ENCODE measurements at regions not wholly inside any gene's neighbourhood (a gene's known extent, or its start where the extent isn't known, plus 50 kb on each side); places are given as distances from the start of the nearest gene placed in this dataset.

DNA sequence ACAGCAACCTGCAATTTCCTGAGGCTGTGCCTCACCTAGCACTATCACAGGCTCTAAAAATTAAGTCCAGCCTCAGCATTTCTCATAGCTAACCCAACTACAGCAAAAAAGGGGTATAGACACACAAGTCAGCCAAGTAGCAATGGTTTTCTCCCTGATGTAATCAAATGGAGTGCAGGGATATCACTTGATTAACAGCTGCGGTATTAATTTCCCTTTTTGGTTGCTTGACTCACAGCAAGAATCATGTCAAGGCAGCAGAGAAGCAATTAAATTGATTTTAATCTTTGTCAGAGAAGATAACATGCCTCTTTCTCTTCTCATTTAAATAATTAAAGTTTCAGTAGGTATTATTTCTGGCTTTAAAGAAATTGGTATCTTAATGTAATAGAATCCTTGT, 278.9 kb downstream of the RWDD3 start:
- Histone ChIP-seq H3K4me2 (ENCODE audit: low read length) (no peak overlapping the region), H2AFZ (ENCODE audit: low read depth, low read length) (no peak overlapping the region), H3K27me3 (ENCODE audit: insufficient read depth, low read length) (no peaks in the 10 kb centered on the region), H3K4me3 (ENCODE audit: insufficient read depth, low read depth, low read length) (no peak overlapping the region), H3K9me3 (ENCODE audit: insufficient read depth, low read depth, low read length) (no peaks in the 10 kb centered on the region), H3K9ac (ENCODE audit: low read length) (no peak overlapping the region), H3K27ac (ENCODE audit: low read depth, low read length) (no peak overlapping the region), H3K4me1 (ENCODE audit: insufficient read depth, low read length) (no peaks in the 10 kb centered on the region), H3K79me2 (ENCODE audit: insufficient read depth, low read length) (no peaks in the 10 kb centered on the region), H4K20me1 (ENCODE audit: insufficient read depth, low read length) (no peaks in the 10 kb centered on the region), H3K36me3 (ENCODE audit: insufficient read depth, low read length) (no peaks in the 10 kb centered on the region)
- H3K4me1 Mint-ChIP-seq (ENCODE audit: low read depth, unreplicated experiment) = no peaks in the 10 kb centered on the region
- DNase-seq (ENCODE audit: low read depth) (no peak), FAIRE-seq (no peak)
- no peaks in the 10 kb centered on the region for H3K36me3 Mint-ChIP-seq (ENCODE audit: low read depth, unreplicated experiment)
- no peak overlapping the region for H3K4me3 Mint-ChIP-seq (ENCODE audit: unreplicated experiment)
- no peak for TF ChIP-seq EZH2 (IDR thresholded peaks at IDR 0.05; ENCODE audit: insufficient read depth, low read length)
- TF ChIP-seq, protein P1, sequence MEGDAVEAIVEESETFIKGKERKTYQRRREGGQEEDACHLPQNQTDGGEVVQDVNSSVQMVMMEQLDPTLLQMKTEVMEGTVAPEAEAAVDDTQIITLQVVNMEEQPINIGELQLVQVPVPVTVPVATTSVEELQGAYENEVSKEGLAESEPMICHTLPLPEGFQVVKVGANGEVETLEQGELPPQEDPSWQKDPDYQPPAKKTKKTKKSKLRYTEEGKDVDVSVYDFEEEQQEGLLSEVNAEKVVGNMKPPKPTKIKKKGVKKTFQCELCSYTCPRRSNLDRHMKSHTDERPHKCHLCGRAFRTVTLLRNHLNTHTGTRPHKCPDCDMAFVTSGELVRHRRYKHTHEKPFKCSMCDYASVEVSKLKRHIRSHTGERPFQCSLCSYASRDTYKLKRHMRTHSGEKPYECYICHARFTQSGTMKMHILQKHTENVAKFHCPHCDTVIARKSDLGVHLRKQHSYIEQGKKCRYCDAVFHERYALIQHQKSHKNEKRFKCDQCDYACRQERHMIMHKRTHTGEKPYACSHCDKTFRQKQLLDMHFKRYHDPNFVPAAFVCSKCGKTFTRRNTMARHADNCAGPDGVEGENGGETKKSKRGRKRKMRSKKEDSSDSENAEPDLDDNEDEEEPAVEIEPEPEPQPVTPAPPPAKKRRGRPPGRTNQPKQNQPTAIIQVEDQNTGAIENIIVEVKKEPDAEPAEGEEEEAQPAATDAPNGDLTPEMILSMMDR (IDR thresholded peaks at IDR 0.05; ENCODE audit: insufficient read depth, low read depth, low read length) = no peak
- no peak overlapping the region for H3K27ac Mint-ChIP-seq (ENCODE audit: unreplicated experiment)
- no peaks in the 10 kb centered on the region for H3K9me3 Mint-ChIP-seq (ENCODE audit: unreplicated experiment)
- H3K27me3 Mint-ChIP-seq (ENCODE audit: low read depth, unreplicated experiment) = peaks cover 3% of the 10 kb centered on the region

DNA sequence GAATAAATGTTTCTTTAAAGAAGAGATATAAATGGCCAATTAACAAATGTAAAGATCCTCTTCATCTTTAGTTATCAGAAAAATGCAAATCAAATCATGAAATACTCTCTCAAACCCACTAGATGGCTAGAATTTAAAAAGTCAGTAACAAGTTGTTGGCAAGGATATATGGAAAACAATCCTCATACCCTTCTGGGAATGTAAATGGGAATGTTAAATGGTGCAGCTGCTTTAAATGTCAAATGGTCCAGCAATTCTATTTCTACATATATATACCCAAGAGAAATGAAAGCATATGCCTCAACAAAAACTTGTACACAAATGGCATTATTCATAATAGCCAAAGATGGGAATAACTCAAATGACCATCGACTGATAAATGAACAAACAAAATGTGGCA, 283.5 kb downstream of the RWDD3 start:
- H3K9ac ChIP-seq (ENCODE audit: low read length) = no peak overlapping the region
- no peaks in the 10 kb centered on the region for H3K27me3 ChIP-seq (ENCODE audit: insufficient read depth, low read length)
- no peaks in the 10 kb centered on the region for H4K20me1 ChIP-seq (ENCODE audit: insufficient read depth, low read length)
- Mint-ChIP-seq H3K36me3 (ENCODE audit: low read depth, unreplicated experiment) (no peaks in the 10 kb centered on the region), H3K27ac (ENCODE audit: unreplicated experiment) (no peak overlapping the region), H3K9me3 (ENCODE audit: unreplicated experiment) (no peaks in the 10 kb centered on the region), H3K4me3 (ENCODE audit: unreplicated experiment) (no peak overlapping the region), H3K27me3 (ENCODE audit: low read depth, unreplicated experiment) (no peaks in the 10 kb centered on the region), H3K4me1 (ENCODE audit: low read depth, unreplicated experiment) (no peaks in the 10 kb centered on the region)
- H3K27ac ChIP-seq (ENCODE audit: low read depth, low read length) = no peak overlapping the region
- no peaks in the 10 kb centered on the region for H3K9me3 ChIP-seq (ENCODE audit: insufficient read depth, low read depth, low read length)
- FAIRE-seq (no peak), DNase-seq (ENCODE audit: low read depth) (no peak)
- H3K36me3 ChIP-seq (ENCODE audit: insufficient read depth, low read length) = no peaks in the 10 kb centered on the region
- no peak for TF ChIP-seq EZH2 (IDR thresholded peaks at IDR 0.05; ENCODE audit: insufficient read depth, low read length)
- TF ChIP-seq, protein P1 (IDR thresholded peaks at IDR 0.05; ENCODE audit: insufficient read depth, low read depth, low read length) = no peak
- H2AFZ ChIP-seq (ENCODE audit: low read depth, low read length) = no peak overlapping the region
- no peak overlapping the region for H3K4me2 ChIP-seq (ENCODE audit: low read length)
- H3K79me2 ChIP-seq (ENCODE audit: insufficient read depth, low read length) = no peaks in the 10 kb centered on the region
- no peak overlapping the region for H3K4me3 ChIP-seq (ENCODE audit: insufficient read depth, low read depth, low read length)
- no peaks in the 10 kb centered on the region for H3K4me1 ChIP-seq (ENCODE audit: insufficient read depth, low read length)

DNA sequence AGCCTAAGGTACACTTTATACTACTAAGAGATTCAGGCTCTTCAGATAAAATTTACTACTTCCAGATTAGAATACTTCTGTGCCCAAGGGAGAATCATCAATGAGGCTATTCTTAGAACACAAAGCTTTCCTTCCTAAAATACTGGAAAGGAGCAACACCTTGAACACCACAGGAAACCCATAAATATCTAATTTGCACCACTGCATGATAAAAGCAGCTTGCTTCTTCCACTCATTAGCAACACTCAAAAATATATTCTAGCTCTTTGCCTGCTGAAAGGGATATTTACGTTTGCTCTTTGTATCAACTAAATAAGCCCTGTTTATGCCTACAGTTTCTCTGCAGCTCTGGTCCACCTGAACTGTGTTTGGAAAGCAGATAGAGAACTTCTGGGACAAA, 284.3 kb downstream of the RWDD3 start:
- H3K9me3 ChIP-seq (ENCODE audit: insufficient read depth, low read depth, low read length) = no peaks in the 10 kb centered on the region
- Mint-ChIP-seq H3K27ac (ENCODE audit: unreplicated experiment) (no peak overlapping the region), H3K27me3 (ENCODE audit: low read depth, unreplicated experiment) (no peaks in the 10 kb centered on the region), H3K36me3 (ENCODE audit: low read depth, unreplicated experiment) (no peaks in the 10 kb centered on the region), H3K4me1 (ENCODE audit: low read depth, unreplicated experiment) (no peaks in the 10 kb centered on the region), H3K9me3 (ENCODE audit: unreplicated experiment) (peaks cover 3% of the 10 kb centered on the region), H3K4me3 (ENCODE audit: unreplicated experiment) (no peak overlapping the region)
- no peak for DNase-seq (ENCODE audit: low read depth)
- no peak for FAIRE-seq
- H3K79me2 ChIP-seq (ENCODE audit: insufficient read depth, low read length) = no peaks in the 10 kb centered on the region
- TF ChIP-seq, protein P1 (IDR thresholded peaks at IDR 0.05; ENCODE audit: insufficient read depth, low read depth, low read length) = no peak
- TF ChIP-seq EZH2 (IDR thresholded peaks at IDR 0.05; ENCODE audit: insufficient read depth, low read length) = no peak
- no peak overlapping the region for H2AFZ ChIP-seq (ENCODE audit: low read depth, low read length)
- no peaks in the 10 kb centered on the region for H3K4me1 ChIP-seq (ENCODE audit: insufficient read depth, low read length)
- H3K27ac ChIP-seq (ENCODE audit: low read depth, low read length) = no peak overlapping the region
- H3K27me3 ChIP-seq (ENCODE audit: insufficient read depth, low read length) = no peaks in the 10 kb centered on the region
- H3K9ac ChIP-seq (ENCODE audit: low read length) = no peak overlapping the region
- H3K4me2 ChIP-seq (ENCODE audit: low read length) = no peak overlapping the region
- H4K20me1 ChIP-seq (ENCODE audit: insufficient read depth, low read length) = no peaks in the 10 kb centered on the region
- no peaks in the 10 kb centered on the region for H3K36me3 ChIP-seq (ENCODE audit: insufficient read depth, low read length)
- no peak overlapping the region for H3K4me3 ChIP-seq (ENCODE audit: insufficient read depth, low read depth, low read length)

All from astrocyte (in vitro differentiated cells and primary cell).